ENCODE measurements at regions not wholly inside any gene's neighbourhood (a gene's known extent, or its start where the extent isn't known, plus 50 kb on each side); places are given as distances from the start of the nearest gene placed in this dataset.
A peak's percentile ranks its signal among the peaks of the same experiment; 100 is the strongest.

DNA sequence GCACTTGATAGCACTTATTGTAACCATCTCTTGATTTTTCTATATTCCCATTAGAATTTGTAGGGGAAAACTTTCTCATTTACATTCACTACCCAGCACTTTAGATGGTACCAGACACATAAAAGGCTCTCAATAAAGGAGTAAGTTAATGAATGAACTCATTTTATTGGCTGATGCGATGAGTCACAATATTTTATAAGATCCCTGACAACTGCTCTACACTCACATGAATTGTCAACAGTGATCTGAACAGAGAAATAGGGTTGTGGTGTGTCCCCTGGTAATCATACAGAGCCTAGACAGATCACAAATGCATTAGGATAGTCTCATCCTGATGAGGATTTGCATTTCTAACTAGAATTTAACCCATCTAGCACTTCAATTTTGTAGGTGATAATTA lies 567.6 kb upstream of the ARPP21 start:
- H3K4me3 ChIP-seq (ENCODE audit: low read length) = no peak overlapping the region
- H3F3A ChIP-seq (ENCODE audit: insufficient read depth, low read length, poor library complexity, severe bottlenecking) = no peaks in the 10 kb centered on the region
- no peak overlapping the region for H3K9ac ChIP-seq (ENCODE audit: low read length)
- H3K4me2 ChIP-seq (ENCODE audit: low read length) = no peak overlapping the region
- H3K9me3 ChIP-seq (ENCODE audit: low read length) = no peaks in the 10 kb centered on the region
- TF ChIP-seq POLR2AphosphoS5 (IDR thresholded peaks at IDR 0.05) (peak; percentile 56), EP300 (conservative IDR thresholded peaks at IDR 0.05; ENCODE audit: poor library complexity, severe bottlenecking) (peak; percentile 19), RAD21 (conservative IDR thresholded peaks at IDR 0.05) (no peak)
- H3K36me3 ChIP-seq (ENCODE audit: insufficient read depth, low read length) = no peaks in the 10 kb centered on the region
- no peaks in the 10 kb centered on the region for H3K79me2 ChIP-seq (replicated peaks; ENCODE audit: insufficient read depth, low read length)
- no peak overlapping the region for H2AFZ ChIP-seq (ENCODE audit: low read depth, low read length)
- no peak overlapping the region for H3K27ac ChIP-seq (ENCODE audit: low read length)
- no peaks in the 10 kb centered on the region for H4K20me1 ChIP-seq (ENCODE audit: insufficient read depth)
- no peaks in the 10 kb centered on the region for H3K9me2 ChIP-seq (ENCODE audit: insufficient read depth, low read length)
- H3K27me3 ChIP-seq (ENCODE audit: insufficient read depth, low read depth, low read length) = no peaks in the 10 kb centered on the region

DNA sequence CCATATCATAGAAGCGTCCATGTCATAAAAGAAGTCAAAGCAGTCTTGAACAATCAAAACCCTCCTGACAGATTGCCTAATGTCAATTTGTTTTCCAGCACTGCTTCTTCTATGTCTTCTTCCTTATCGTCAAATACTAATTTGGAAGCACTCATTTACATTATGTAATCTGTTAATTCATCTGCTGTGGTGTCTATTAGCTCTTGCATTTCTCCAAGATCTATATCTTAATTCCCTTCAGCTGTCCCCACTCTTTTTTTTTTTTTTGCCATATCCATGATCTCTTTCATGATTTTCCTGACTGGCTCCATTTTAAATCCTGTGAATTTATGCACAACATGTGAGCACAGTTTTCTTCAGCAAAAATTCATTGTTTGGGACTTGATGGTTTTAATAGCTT lies 560.5 kb upstream of the ARPP21 start:
- no peaks in the 10 kb centered on the region for H3K79me2 ChIP-seq (replicated peaks; ENCODE audit: insufficient read depth, low read length)
- no peaks in the 10 kb centered on the region for H3F3A ChIP-seq (ENCODE audit: insufficient read depth, low read length, poor library complexity, severe bottlenecking)
- no peak for TF ChIP-seq EP300 (conservative IDR thresholded peaks at IDR 0.05; ENCODE audit: poor library complexity, severe bottlenecking)
- no peak for TF ChIP-seq MXI1 (conservative IDR thresholded peaks at IDR 0.05; ENCODE audit: poor library complexity, severe bottlenecking)
- TF ChIP-seq, protein P1, sequence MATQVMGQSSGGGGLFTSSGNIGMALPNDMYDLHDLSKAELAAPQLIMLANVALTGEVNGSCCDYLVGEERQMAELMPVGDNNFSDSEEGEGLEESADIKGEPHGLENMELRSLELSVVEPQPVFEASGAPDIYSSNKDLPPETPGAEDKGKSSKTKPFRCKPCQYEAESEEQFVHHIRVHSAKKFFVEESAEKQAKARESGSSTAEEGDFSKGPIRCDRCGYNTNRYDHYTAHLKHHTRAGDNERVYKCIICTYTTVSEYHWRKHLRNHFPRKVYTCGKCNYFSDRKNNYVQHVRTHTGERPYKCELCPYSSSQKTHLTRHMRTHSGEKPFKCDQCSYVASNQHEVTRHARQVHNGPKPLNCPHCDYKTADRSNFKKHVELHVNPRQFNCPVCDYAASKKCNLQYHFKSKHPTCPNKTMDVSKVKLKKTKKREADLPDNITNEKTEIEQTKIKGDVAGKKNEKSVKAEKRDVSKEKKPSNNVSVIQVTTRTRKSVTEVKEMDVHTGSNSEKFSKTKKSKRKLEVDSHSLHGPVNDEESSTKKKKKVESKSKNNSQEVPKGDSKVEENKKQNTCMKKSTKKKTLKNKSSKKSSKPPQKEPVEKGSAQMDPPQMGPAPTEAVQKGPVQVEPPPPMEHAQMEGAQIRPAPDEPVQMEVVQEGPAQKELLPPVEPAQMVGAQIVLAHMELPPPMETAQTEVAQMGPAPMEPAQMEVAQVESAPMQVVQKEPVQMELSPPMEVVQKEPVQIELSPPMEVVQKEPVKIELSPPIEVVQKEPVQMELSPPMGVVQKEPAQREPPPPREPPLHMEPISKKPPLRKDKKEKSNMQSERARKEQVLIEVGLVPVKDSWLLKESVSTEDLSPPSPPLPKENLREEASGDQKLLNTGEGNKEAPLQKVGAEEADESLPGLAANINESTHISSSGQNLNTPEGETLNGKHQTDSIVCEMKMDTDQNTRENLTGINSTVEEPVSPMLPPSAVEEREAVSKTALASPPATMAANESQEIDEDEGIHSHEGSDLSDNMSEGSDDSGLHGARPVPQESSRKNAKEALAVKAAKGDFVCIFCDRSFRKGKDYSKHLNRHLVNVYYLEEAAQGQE (IDR thresholded peaks at IDR 0.05; ENCODE audit: borderline replicate concordance) = no peak
- no peak for TF ChIP-seq TAF1 (IDR thresholded peaks at IDR 0.05; ENCODE audit: low read depth)
- TF ChIP-seq POLR2AphosphoS5 (IDR thresholded peaks at IDR 0.05) = no peak
- no peak for TF ChIP-seq SMC3 (conservative IDR thresholded peaks at IDR 0.05; ENCODE audit: poor library complexity)
- TF ChIP-seq, protein P2, sequence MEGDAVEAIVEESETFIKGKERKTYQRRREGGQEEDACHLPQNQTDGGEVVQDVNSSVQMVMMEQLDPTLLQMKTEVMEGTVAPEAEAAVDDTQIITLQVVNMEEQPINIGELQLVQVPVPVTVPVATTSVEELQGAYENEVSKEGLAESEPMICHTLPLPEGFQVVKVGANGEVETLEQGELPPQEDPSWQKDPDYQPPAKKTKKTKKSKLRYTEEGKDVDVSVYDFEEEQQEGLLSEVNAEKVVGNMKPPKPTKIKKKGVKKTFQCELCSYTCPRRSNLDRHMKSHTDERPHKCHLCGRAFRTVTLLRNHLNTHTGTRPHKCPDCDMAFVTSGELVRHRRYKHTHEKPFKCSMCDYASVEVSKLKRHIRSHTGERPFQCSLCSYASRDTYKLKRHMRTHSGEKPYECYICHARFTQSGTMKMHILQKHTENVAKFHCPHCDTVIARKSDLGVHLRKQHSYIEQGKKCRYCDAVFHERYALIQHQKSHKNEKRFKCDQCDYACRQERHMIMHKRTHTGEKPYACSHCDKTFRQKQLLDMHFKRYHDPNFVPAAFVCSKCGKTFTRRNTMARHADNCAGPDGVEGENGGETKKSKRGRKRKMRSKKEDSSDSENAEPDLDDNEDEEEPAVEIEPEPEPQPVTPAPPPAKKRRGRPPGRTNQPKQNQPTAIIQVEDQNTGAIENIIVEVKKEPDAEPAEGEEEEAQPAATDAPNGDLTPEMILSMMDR (IDR thresholded peaks at IDR 0.05; ENCODE audit: poor library complexity, severe bottlenecking) = no peak
- TF ChIP-seq RAD21 (conservative IDR thresholded peaks at IDR 0.05) = no peak
- no peak for TF ChIP-seq EZH2 (IDR thresholded peaks at IDR 0.05; ENCODE audit: borderline replicate concordance, insufficient read depth, low read length, poor library complexity, severe bottlenecking)
- H3K36me3 ChIP-seq (ENCODE audit: insufficient read depth, low read length) = no peaks in the 10 kb centered on the region
- peaks cover 4% of the 10 kb centered on the region for H3K9me2 ChIP-seq (ENCODE audit: insufficient read depth, low read length)
- no peak overlapping the region for H3K4me2 ChIP-seq (ENCODE audit: low read length)
- H3K4me3 ChIP-seq (ENCODE audit: low read length) = no peak overlapping the region
- no peaks in the 10 kb centered on the region for H4K20me1 ChIP-seq (ENCODE audit: insufficient read depth)
- H3K9me3 ChIP-seq (ENCODE audit: low read length) = no peaks in the 10 kb centered on the region
- H3K27ac ChIP-seq (ENCODE audit: low read length) = no peak overlapping the region
- no peak overlapping the region for H3K9ac ChIP-seq (ENCODE audit: low read length)
- H3K27me3 ChIP-seq (ENCODE audit: insufficient read depth, low read depth, low read length) = no peaks in the 10 kb centered on the region
- H2AFZ ChIP-seq (ENCODE audit: low read depth, low read length) = no peak overlapping the region

DNA sequence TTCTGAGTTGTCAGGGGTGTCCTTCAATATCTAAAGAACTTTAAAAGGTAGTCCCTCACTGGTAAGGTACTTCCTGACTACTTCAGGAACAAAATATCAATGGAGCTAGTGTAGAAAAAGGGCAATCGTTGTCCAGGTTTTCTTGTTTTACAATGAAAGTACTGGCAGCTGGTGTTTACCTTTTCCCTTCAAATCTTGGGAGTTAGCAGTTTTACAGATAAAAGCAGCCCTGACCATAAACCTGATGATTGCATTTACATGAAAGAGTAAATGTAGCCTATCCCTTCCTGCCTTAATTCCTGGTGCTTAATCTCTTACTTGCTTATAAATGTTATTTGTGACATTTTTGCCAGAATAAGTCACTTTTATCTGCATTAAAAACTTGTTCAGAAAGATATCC lies 559.9 kb upstream of the ARPP21 start:
- Histone ChIP-seq H3K4me2 (ENCODE audit: low read length) (no peak overlapping the region), H3F3A (ENCODE audit: insufficient read depth, low read length, poor library complexity, severe bottlenecking) (no peaks in the 10 kb centered on the region), H3K9ac (ENCODE audit: low read length) (no peak overlapping the region), H3K27ac (ENCODE audit: low read length) (no peak overlapping the region), H3K79me2 (replicated peaks; ENCODE audit: insufficient read depth, low read length) (no peaks in the 10 kb centered on the region), H2AFZ (ENCODE audit: low read depth, low read length) (no peak overlapping the region), H3K9me3 (ENCODE audit: low read length) (no peaks in the 10 kb centered on the region), H3K36me3 (ENCODE audit: insufficient read depth, low read length) (no peaks in the 10 kb centered on the region), H3K9me2 (ENCODE audit: insufficient read depth, low read length) (peaks cover 4% of the 10 kb centered on the region), H3K27me3 (ENCODE audit: insufficient read depth, low read depth, low read length) (no peaks in the 10 kb centered on the region), H4K20me1 (ENCODE audit: insufficient read depth) (no peaks in the 10 kb centered on the region), H3K4me3 (ENCODE audit: low read length) (no peak overlapping the region)
- TF ChIP-seq EP300 (conservative IDR thresholded peaks at IDR 0.05; ENCODE audit: poor library complexity, severe bottlenecking) (no peak), RAD21 (conservative IDR thresholded peaks at IDR 0.05) (no peak), EZH2 (IDR thresholded peaks at IDR 0.05; ENCODE audit: borderline replicate concordance, insufficient read depth, low read length, poor library complexity, severe bottlenecking) (no peak), MXI1 (conservative IDR thresholded peaks at IDR 0.05; ENCODE audit: poor library complexity, severe bottlenecking) (no peak), POLR2AphosphoS5 (IDR thresholded peaks at IDR 0.05) (no peak), TAF1 (IDR thresholded peaks at IDR 0.05; ENCODE audit: low read depth) (no peak), SMC3 (conservative IDR thresholded peaks at IDR 0.05; ENCODE audit: poor library complexity) (no peak)
- TF ChIP-seq, protein P2 (IDR thresholded peaks at IDR 0.05; ENCODE audit: poor library complexity, severe bottlenecking) = no peak
- TF ChIP-seq, protein P1 (IDR thresholded peaks at IDR 0.05; ENCODE audit: borderline replicate concordance) = no peak

Data from neural cell (in vitro differentiated cells).